Spleen (tissue), 7 donors: ENCODE measurements at regions not wholly inside any gene's neighbourhood (a gene's known extent, or its start where the extent isn't known, plus 50 kb on each side); places are given as distances from the start of the nearest gene placed in this dataset.

ENCODE experiments used
- CTCF ChIP-seq, 11 experiments: fragments of 200-600 bp in 7 of 11; fragments of 450-650 bp in 4 of 11; sonication (generic) in 4 of 11; IDR thresholded peaks in 8 of 11; conservative IDR thresholded peaks in 3 of 11; 1 replicate in 7 of 11; 2 replicates in 4 of 11; pipeline versions ENCODE4 v1.4.0 to v1.8.0; 2016 to 2021; ENCODE audit warnings: antibody characterized with exemption in 11 of 11, inconsistent platforms in 4 of 11, mild to moderate bottlenecking in 1 of 11
- POLR2A ChIP-seq, 3 donors: fragments of 450-650 bp; IDR thresholded peaks; one replicate each; pipeline ENCODE4 v1.5.1; 2017; ENCODE audit warnings: antibody characterized with exemption in 3 of 3, mild to moderate bottlenecking in 1 of 3
- POLR2AphosphoS5 ChIP-seq, 3 donors: sonication (generic); formaldehyde crosslinking; IDR thresholded peaks; one replicate each; pipeline ENCODE4 v1.5.1; 2017; ENCODE audit warnings: antibody characterized with exemption in 3 of 3
- donor health status: DM: no; HTN: no; CAD: no; lungs with moderate emphysema.
- donor health status: DM: no; HTN: no; CAD: no.
- donor health status: DM: no; HTN: no; CAD: no.

- no peak for TF ChIP-seq CTCF (IDR thresholded peaks at IDR 0.05 in 8 of 11, conservative IDR thresholded peaks at IDR 0.05 in 3 of 11)
- TF ChIP-seq POLR2AphosphoS5 (IDR thresholded peaks at IDR 0.05), result no peak
- TF ChIP-seq POLR2A (IDR thresholded peaks at IDR 0.05), result no peak
Measured at GRCh38 chr9:134491196-134491835, 150.3 kb upstream of the COL5A1 start.
